EH (cell line): ENCODE measurements at regions not wholly inside any gene's neighbourhood (a gene's known extent, or its start where the extent isn't known, plus 50 kb on each side); places are given as distances from the start of the nearest gene placed in this dataset.
"Not testable (repeated sequence)": the region's sequence is repeated elsewhere in the genome, so short reads cannot be mapped to it uniquely, and the experiment has no call there.

ENCODE experiments used
- DNase-seq: peaks from one replicate; pipeline ENCODE4 v3.0.0-alpha.2; 2015; ENCODE audit warnings: low read depth

DNA sequence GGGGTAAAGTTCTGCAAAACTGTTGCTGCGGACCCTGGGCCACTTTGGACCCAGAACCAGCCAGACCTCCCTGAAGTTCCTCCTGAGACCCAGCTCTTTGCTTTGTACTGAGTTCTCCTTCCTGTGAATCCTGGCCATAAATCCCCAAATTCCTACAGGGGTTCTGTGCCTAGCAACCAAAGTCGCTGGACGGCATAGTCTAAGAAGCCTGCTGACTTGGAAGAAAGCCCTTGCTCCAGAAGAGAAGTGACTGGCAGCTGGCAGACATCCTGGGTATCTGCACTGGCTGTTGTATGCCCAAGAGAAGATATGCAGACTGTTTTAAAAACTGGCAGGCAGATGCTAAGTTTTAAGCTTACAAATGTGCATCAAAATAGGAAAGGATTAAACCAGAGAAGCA is 99.9 kb upstream of the SLC24A4 start:
- DNase-seq, result no peak

GRCh38 chr14:92224358-92224954 is 98.5 kb upstream of the SLC24A4 start:
- DNase-seq, result peak; percentile 21

- DNase-seq, result no peak
Observed at GRCh38 chr14:92225731-92226130, 97.2 kb upstream of the SLC24A4 start.

GRCh38 chr14:92226166-92226565 is 96.8 kb upstream of the SLC24A4 start:
- not testable (repeated sequence) for DNase-seq

- DNase-seq, result no peak
Observed at GRCh38 chr14:92236243-92236900, 86.6 kb upstream of the SLC24A4 start.

GRCh38 chr14:92240658-92241057 is 82.3 kb upstream of the SLC24A4 start:
- no peak for DNase-seq

- no peak for DNase-seq
Observed at GRCh38 chr14:92241966-92242595, 80.9 kb upstream of the SLC24A4 start.

DNA sequence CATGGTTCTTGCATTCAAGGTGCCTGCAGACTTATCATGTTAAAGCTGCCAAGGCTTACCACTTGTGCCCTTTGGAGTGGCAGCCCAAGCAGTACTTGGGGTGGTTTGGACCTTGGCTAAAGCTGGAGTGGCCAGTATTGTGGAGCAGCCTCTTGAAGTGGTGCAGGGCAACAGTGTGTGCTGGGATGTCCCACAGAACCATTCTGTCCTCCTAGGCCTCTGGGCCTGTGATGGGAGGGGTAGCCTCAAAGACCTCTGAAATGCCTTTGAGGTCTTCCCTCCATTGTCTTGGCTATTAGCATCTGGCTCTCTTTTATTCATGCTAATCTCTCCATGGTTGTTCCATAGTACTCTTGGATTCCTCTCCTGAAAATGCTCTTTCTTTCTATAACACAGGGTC is 78.2 kb upstream of the SLC24A4 start:
- DNase-seq, result no peak

GRCh38 chr14:92247341-92247740 is 75.6 kb upstream of the SLC24A4 start:
- no peak for DNase-seq

- no peak for DNase-seq
Observed at GRCh38 chr14:92247947-92248346, 75.0 kb upstream of the SLC24A4 start.

GRCh38 chr14:92248696-92249095 is 74.3 kb upstream of the SLC24A4 start:
- no peak for DNase-seq

GRCh38 chr14:92250366-92250765 is 72.6 kb upstream of the SLC24A4 start:
- not testable (repeated sequence) for DNase-seq

DNA sequence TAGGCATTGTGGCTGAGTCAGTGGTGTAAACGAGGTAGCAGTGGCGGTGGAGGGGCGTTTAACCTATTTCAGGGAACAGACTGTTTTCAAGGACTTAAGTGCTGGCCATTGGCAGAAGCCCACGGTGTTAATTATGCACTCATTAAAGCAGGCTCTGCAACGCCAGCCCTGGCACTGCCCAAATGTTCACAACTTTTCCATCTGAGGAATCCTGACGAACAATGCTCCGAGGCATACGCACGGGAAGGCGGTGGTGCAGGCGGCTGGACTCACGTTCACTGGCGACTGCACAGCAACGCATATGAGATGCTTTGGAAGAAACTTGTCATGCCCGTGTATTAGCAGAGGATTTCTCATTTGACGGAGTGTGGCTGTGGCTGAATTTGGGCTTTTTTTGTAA is 70.6 kb upstream of the SLC24A4 start:
- DNase-seq, result peak; percentile 14

GRCh38 chr14:92253381-92253894 is 69.5 kb upstream of the SLC24A4 start:
- no peak for DNase-seq

GRCh38 chr14:92254786-92255185 is 68.2 kb upstream of the SLC24A4 start:
- peak; percentile 38 for DNase-seq

- DNase-seq, result no peak
Observed at GRCh38 chr14:92258934-92259333, 64.0 kb upstream of the SLC24A4 start.

- DNase-seq, result no peak
Observed at GRCh38 chr14:92259613-92260357, 63.2 kb upstream of the SLC24A4 start.

DNA sequence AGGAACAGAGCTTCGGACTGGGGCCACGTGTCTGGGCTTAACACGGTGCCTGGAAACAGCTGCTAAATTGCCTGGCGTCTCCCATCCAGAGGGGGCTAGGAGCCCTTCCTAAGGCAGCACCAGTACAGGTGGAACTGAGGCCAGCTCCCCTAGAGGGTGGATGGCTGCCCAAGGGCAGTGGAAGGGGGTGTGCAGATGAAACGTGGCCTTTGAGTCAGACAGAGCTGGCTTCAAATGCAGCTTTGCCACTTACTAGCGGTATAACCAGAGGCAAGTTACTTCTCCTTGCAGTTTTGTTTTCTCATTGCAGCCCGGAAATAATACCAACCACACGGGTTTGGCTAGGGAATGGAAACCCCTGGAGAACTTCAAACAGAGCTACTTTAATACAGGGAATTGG is 59.3 kb upstream of the SLC24A4 start:
- no peak for DNase-seq

DNA sequence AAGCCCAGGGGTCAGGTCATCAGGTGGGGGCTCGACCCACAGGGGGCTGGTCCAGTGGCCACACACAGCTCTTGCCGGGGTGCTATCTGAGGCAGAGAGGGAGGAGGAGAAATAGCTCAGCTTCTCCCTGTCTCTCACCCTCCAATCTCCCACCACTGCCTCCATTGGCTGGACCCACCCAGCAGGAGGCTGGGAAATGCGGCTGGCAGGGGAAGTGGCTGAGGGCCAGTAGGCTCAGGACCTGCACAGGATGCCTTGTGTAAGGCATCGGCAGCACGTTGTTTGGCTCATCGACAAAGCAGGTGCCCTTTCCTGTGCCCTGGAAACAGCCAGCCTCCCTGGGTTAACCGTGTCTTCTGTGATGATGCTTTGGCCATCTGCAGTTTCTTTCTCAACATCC is 58.8 kb upstream of the SLC24A4 start:
- DNase-seq, result no peak

DNA sequence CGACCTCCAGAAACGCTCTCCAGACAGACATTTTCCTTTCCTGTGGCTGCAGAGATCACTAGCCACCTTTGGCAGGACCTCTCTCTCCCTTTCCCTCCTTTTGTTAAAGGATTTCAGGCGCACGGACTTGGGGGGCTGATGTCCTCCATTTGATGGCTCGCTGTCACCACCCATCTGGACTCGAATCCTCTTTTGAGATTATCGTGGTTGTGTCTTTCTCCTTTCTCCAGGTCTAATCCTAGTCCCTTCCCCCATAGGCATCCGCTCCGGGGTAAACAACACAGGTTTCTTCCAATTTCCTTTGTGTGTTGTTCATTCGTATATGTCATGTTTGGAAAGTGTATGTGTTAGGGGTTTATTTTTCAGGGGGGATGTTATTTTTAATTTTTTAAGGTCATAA is 56.7 kb upstream of the SLC24A4 start:
- DNase-seq, result no peak
